DND-41 (cell line): ENCODE measurements at regions not wholly inside any gene's neighbourhood (a gene's known extent, or its start where the extent isn't known, plus 50 kb on each side); places are given as distances from the start of the nearest gene placed in this dataset.

Source experiments
- CTCF ChIP-seq: IDR thresholded peaks from 2 replicates; pipeline ENCODE4 v1.5.1; 2012; ENCODE audit warnings: borderline replicate concordance, low read length, moderate library complexity, mild to moderate bottlenecking; ENCODE audit not compliant: poor library complexity, severe bottlenecking; ENCODE audit errors: extremely low read depth
- EZH2 ChIP-seq: IDR thresholded peaks from 3 replicates; pipeline ENCODE4 v1.6.1; 2012; ENCODE audit warnings: borderline replicate concordance, low read depth, mild to moderate bottlenecking, moderate library complexity, low read length, inconsistent platforms; ENCODE audit not compliant: severe bottlenecking

- TF ChIP-seq EZH2 (no peak), CTCF (no peak)
Measured at GRCh38 chr16:73253922-73254480, 206.1 kb upstream of the ZFHX3 start.
